ENCODE measurements at regions not wholly inside any gene's neighbourhood (a gene's known extent, or its start where the extent isn't known, plus 50 kb on each side); places are given as distances from the start of the nearest gene placed in this dataset.

DNA sequence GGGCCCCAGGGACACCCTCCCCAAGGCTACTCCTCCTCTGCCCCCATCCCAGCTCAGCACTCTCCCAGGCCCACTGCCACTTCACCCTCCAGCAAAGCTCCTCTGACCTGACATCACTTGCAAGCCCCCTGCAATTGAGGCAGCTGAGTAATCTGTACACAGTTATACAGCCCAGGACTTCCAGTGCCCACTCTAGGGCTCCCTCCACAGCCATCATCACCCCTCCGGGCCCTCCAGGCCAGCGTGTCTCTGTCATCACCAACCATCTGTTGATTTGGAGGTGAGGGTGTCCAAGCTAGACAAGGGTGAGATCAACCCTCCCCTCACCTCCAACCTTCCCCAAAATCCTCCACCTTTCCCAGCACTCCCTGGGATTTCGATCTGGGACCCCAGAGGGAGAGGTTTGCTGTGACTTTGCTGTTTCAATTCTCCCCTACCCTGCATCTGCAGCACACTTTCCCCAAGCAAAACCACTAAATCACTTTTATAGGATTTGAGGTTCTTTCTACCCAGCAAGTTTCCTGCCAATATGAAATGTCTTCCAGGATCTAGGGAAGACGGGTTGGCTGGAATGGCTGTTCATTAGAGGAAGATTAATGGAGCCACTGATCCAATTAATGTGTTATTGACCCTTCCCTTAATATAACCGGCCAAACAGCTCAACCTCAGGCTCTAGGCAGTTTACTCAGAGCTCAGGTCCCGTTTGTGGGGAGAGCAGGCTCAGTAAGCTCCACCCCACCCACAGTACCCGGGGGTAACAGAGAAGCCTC, 92.9 kb downstream of the CHST1 start:
- no peak overlapping the region for H3K4me3 ChIP-seq (ENCODE audit: low read depth in 1 of 3, low read length in 3 of 3)
- no peak for DNase-seq (ENCODE audit: low spot score)
- H3K27me3 ChIP-seq (ENCODE audit: control insufficient read depth in 4 of 4, insufficient read depth in 4 of 4, low read length in 3 of 4): no peaks in the 10 kb centered on the region
- no peak overlapping the region for H3K27ac ChIP-seq (ENCODE audit: low read depth in 1 of 2, low read length in 2 of 2)
- H3K9me3 ChIP-seq (ENCODE audit: control insufficient read depth in 4 of 4, low read length in 3 of 4): no peaks in the 10 kb centered on the region
- no peak overlapping the region for H3K9ac ChIP-seq (ENCODE audit: low read depth in 1 of 2, low read length in 2 of 2)
- WGBS: 68% methylated on average over 7 of the region's 7 CpGs
- H3K36me3 ChIP-seq (ENCODE audit: control insufficient read depth in 4 of 4, insufficient read depth in 3 of 4, low read depth in 1 of 4, low read length in 3 of 4): no peaks in the 10 kb centered on the region
- TF ChIP-seq, protein P1, sequence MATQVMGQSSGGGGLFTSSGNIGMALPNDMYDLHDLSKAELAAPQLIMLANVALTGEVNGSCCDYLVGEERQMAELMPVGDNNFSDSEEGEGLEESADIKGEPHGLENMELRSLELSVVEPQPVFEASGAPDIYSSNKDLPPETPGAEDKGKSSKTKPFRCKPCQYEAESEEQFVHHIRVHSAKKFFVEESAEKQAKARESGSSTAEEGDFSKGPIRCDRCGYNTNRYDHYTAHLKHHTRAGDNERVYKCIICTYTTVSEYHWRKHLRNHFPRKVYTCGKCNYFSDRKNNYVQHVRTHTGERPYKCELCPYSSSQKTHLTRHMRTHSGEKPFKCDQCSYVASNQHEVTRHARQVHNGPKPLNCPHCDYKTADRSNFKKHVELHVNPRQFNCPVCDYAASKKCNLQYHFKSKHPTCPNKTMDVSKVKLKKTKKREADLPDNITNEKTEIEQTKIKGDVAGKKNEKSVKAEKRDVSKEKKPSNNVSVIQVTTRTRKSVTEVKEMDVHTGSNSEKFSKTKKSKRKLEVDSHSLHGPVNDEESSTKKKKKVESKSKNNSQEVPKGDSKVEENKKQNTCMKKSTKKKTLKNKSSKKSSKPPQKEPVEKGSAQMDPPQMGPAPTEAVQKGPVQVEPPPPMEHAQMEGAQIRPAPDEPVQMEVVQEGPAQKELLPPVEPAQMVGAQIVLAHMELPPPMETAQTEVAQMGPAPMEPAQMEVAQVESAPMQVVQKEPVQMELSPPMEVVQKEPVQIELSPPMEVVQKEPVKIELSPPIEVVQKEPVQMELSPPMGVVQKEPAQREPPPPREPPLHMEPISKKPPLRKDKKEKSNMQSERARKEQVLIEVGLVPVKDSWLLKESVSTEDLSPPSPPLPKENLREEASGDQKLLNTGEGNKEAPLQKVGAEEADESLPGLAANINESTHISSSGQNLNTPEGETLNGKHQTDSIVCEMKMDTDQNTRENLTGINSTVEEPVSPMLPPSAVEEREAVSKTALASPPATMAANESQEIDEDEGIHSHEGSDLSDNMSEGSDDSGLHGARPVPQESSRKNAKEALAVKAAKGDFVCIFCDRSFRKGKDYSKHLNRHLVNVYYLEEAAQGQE (IDR thresholded peaks at IDR 0.05): no peak
- no peak for TF ChIP-seq NR2F2 (IDR thresholded peaks at IDR 0.05)
- no peak for TF ChIP-seq TAF1 (conservative IDR thresholded peaks at IDR 0.05)
- no peak for TF ChIP-seq FOXA2 (IDR thresholded peaks at IDR 0.05)
- TF ChIP-seq, protein P2, sequence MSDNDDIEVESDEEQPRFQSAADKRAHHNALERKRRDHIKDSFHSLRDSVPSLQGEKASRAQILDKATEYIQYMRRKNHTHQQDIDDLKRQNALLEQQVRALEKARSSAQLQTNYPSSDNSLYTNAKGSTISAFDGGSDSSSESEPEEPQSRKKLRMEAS (IDR thresholded peaks at IDR 0.05): no peak
- no peak for TF ChIP-seq HNF4G (IDR thresholded peaks at IDR 0.05)
- TF ChIP-seq YY1 (IDR thresholded peaks at IDR 0.05): no peak
- no peak for TF ChIP-seq RXRA (IDR thresholded peaks at IDR 0.05)
- no peak for TF ChIP-seq RAD21 (IDR thresholded peaks at IDR 0.05)
- TF ChIP-seq, protein P3, sequence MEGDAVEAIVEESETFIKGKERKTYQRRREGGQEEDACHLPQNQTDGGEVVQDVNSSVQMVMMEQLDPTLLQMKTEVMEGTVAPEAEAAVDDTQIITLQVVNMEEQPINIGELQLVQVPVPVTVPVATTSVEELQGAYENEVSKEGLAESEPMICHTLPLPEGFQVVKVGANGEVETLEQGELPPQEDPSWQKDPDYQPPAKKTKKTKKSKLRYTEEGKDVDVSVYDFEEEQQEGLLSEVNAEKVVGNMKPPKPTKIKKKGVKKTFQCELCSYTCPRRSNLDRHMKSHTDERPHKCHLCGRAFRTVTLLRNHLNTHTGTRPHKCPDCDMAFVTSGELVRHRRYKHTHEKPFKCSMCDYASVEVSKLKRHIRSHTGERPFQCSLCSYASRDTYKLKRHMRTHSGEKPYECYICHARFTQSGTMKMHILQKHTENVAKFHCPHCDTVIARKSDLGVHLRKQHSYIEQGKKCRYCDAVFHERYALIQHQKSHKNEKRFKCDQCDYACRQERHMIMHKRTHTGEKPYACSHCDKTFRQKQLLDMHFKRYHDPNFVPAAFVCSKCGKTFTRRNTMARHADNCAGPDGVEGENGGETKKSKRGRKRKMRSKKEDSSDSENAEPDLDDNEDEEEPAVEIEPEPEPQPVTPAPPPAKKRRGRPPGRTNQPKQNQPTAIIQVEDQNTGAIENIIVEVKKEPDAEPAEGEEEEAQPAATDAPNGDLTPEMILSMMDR (IDR thresholded peaks at IDR 0.05; ENCODE audit: low read depth, low read length, missing input control): no peak
- TF ChIP-seq FOXA1 (IDR thresholded peaks at IDR 0.05): no peak
- H3K4me1 ChIP-seq (ENCODE audit: control insufficient read depth in 4 of 4, insufficient read depth in 4 of 4, low read length in 3 of 4): no peaks in the 10 kb centered on the region

DNA sequence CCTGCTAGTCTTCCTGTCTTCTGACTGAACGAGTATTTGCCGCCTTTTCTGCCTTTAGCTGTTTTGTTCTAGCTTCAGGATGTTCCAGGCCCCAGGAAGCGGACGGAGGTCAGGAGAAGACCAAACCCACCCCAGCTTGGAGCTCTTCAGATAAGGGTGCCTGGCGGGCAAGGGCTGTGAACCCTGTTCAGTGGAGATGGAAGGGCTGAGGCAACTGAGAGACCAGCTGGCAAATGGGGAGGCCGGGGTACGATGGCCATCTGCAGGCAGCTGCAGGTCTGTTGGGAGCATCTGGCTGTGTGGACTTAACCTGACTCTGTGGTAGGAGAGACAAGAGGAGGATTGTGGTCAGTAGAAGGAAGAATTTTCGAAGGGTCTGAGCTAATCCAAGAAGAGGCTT, 95.6 kb downstream of the CHST1 start:
- H3K36me3 ChIP-seq (ENCODE audit: control insufficient read depth in 4 of 4, insufficient read depth in 3 of 4, low read depth in 1 of 4, low read length in 3 of 4): no peaks in the 10 kb centered on the region
- H3K27me3 ChIP-seq (ENCODE audit: control insufficient read depth in 4 of 4, insufficient read depth in 4 of 4, low read length in 3 of 4): peaks cover 0 to 2% (median 0%) of the 10 kb centered on the region in 4 donors
- H3K4me1 ChIP-seq (ENCODE audit: control insufficient read depth in 4 of 4, insufficient read depth in 4 of 4, low read length in 3 of 4): no peaks in the 10 kb centered on the region
- no peak overlapping the region for H3K9ac ChIP-seq (ENCODE audit: low read depth in 1 of 2, low read length in 2 of 2)
- DNase-seq (ENCODE audit: low spot score): no peak
- no peak overlapping the region for H3K27ac ChIP-seq (ENCODE audit: low read depth in 1 of 2, low read length in 2 of 2)
- TF ChIP-seq, protein P4, sequence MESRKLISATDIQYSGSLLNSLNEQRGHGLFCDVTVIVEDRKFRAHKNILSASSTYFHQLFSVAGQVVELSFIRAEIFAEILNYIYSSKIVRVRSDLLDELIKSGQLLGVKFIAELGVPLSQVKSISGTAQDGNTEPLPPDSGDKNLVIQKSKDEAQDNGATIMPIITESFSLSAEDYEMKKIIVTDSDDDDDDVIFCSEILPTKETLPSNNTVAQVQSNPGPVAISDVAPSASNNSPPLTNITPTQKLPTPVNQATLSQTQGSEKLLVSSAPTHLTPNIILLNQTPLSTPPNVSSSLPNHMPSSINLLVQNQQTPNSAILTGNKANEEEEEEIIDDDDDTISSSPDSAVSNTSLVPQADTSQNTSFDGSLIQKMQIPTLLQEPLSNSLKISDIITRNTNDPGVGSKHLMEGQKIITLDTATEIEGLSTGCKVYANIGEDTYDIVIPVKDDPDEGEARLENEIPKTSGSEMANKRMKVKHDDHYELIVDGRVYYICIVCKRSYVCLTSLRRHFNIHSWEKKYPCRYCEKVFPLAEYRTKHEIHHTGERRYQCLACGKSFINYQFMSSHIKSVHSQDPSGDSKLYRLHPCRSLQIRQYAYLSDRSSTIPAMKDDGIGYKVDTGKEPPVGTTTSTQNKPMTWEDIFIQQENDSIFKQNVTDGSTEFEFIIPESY (IDR thresholded peaks at IDR 0.05): no peak
- TF ChIP-seq FOXA2 (IDR thresholded peaks at IDR 0.05) (no peak), HNF4G (IDR thresholded peaks at IDR 0.05) (no peak), GABPA (IDR thresholded peaks at IDR 0.05 in 1 of 2, conservative IDR thresholded peaks at IDR 0.05 in 1 of 2) (no peak)
- no peak overlapping the region for H3K4me3 ChIP-seq (ENCODE audit: low read depth in 1 of 3, low read length in 3 of 3)
- WGBS: 77% methylated on average over 8 of the region's 8 CpGs
- no peaks in the 10 kb centered on the region for H3K9me3 ChIP-seq (ENCODE audit: control insufficient read depth in 4 of 4, low read length in 3 of 4)

Measured in liver (tissue), 8 donors.